Stimulated activated CD4-positive, alpha-beta T cell treated with anti-CD3 and anti-CD28 coated beads, TNF-alpha, amount 100 ng/mL, for 4 hours (primary cell): ENCODE measurements at regions not wholly inside any gene's neighbourhood (a gene's known extent, or its start where the extent isn't known, plus 50 kb on each side); places are given as distances from the start of the nearest gene placed in this dataset.
"Not testable (repeated sequence)": the region's sequence is repeated elsewhere in the genome, so short reads cannot be mapped to it uniquely, and the experiment has no call there.

ENCODE experiments used
- DNase-seq, 3 experiments: peaks; one replicate each; pipeline ENCODE4 v3.0.0-alpha.2; 2020; ENCODE audit warnings: low read depth in 3 of 3

DNA sequence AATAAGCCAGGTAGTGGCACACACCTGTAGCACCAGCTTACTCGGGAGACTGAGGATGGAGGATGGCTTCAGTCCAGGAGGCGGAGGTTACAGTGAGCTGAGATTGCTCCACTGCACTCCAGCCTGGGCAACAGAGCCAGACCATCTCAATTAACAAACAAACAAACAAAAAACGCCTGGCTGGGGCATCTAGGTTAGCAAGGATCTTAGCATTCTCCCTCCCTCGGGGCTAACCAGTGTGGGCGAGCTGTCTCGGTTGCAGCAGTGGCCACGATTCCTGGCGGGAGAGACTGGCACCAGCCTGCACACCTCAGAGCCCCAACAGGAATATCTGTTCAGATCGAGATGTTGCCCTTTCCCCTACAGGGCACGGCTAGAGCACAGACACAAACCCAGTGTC is 91.3 kb upstream of the KCTD7 start:
- no peak for DNase-seq

DNA sequence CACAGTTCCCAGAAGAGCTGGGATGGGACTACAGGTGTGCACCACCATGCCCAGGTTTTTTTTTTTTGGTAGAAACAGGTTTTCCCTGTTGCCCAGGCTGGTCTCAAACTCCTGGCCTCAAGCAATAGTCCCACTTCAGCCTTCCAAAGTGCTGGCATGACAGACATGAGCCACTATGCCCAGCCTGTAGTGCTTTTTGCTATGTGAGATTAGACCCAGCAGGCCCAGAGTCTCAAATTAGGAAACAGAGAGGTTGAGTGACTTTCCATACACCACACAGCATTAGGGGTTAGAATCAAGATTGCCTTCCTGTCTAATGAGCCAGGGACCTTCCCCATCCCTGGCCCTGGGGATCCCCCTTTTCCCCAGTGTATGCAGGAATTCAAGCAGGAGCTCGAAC is 90.8 kb upstream of the KCTD7 start:
- no peak for DNase-seq

DNA sequence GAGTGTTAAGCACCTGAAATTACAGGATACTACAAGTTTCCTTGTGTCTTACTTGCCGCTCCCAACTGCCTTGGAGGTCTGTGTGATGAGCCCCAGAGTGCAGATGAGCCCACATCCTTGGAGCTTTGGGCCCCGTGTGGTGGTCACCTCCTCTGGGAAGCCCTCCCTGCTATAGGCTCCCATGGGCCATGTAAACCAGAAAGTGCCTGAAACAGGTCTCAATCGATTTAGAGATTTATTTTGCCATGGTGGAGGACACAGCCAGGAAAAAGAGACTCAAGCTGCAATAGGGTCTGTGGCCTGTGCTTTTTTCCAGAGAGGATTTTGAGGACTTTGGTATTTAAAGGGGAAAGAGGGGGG is 89.4 kb upstream of the KCTD7 start:
- DNase-seq, result no peak

DNA sequence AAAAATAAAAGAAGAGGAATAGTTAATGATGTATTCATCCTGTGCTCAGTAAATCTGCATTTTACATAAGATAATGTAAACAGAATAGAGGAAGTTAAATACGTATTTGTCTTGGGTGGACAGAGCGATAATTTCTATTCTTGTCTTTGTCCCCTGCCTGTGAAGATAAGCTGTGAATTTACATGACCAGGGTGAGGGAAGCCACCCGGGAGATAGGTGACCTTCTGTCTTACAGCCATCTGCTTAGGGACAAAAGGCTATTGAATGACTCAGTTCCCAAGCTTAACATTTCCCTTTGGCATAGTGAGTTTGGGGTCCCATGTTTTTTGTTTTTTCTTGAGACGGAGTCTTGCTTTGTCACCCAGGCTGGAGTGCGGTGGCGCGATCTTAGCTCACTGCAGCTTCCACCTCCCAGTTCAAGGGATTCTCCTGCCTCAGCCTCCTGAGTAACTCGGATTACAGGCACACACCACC is 88.7 kb upstream of the KCTD7 start:
- DNase-seq, result no peak

DNA sequence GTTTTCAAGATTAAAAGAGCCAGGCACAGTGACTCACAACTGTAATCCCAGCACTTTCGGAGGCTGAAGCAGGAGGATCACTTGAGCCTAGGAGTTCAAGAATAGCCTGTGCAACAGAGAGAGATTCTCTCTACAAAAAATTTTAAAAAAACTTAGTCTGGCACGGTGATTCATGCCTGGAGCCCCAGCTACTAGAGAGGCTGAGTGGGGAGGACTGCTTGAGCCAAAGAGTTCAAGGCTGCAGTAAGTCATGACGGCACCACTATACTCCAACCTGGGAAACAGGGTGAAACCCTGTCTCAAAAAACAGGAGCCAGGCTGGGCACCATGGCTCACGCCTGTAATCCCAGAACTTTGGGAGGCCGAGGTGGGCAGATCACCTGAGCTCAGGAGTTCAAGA is 86.6 kb upstream of the KCTD7 start:
- DNase-seq, result no peak

DNA sequence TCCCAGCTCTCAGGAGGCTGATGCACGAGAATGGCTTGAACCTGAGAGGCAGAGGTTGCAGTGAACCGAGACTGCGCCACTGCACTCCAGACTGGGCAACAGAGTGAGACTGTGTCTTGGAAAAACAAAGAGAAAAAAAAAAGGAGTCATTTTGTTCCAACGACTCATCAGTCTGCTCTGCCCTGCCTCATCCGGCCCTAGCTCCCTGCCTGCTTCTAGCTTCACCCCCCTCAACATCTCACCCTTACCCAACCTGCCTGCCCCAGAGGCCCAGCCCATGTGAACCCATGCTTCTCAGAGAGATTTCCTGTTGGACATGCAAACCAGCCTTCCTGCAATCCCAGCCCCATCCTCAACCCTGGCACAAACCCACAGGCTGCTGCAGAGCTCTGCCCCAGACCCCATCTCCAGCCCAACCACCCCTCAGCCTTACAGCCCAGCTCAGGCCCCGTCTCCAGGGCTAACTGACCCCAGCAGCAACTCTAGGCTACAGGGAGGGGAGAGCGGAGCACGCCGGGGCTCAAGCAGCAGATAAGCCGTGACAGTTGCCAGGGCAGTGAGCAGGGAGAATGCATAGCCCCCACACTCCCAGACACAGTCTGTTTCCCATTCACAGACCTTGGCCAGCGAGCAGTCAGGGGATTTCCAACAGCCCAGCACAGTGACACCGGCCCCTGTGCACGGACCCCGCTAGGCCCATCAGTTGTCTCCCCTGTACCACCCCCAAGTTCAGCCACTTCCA is 86.0 kb upstream of the KCTD7 start:
- no peak for DNase-seq

DNA sequence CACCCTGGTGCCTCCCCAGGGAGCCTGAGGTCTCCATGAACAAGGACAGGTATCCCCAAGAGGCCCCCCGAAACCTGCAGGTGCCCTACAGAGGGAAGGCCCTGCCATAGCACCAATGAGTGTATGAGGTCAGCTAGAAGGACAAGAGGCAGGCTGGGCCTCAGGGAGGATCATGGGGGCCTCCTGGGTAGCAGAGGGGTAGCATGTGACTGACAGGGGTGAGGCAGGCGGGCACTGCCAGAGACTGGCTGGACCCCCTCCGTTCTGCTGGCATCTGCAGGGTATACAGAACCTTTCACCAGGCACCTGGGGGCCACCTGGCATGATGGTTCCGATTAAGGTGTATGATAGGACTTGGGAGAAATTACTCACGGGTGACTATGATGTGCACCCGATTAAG is 79.2 kb upstream of the KCTD7 start:
- DNase-seq, result no peak

DNA sequence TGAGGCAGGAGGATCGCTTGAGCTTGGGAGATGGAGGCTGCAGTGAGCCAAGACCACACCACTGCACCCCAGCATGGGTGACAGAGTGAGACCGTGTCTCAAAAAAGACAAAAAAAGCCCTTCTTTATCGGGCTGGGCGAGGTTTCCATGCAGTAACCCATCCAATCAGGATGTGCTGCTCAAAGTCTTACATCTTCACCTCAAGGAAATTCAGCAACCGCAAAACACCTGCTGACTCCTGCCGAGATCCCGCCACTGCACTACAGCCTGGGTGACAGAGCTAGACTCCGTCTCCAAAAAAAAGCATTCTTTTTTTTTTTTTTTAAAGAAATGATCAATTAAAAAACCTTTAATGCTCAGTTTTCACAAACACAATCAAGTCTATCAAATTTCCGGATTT is 75.7 kb upstream of the KCTD7 start:
- no peak for DNase-seq

DNA sequence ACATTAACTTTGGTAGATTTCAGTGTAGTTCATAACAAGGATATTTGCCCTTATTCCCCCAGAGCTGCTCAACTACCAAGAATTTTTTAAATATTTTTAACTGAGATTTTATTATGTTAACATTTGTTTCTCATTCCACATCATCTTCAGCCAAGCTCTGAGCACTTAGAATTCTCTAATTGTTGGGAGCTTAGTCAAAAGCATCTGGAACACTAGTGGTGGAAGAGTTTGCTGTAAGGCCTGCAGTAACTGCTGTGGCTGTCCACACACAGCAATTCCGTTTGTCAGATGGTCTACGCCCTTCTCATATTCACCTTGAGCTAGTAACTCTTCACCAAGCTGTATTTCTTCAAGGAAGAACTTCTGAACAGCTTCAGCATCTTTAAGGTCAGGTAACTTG is 75.0 kb upstream of the KCTD7 start:
- not testable (repeated sequence) for DNase-seq

DNA sequence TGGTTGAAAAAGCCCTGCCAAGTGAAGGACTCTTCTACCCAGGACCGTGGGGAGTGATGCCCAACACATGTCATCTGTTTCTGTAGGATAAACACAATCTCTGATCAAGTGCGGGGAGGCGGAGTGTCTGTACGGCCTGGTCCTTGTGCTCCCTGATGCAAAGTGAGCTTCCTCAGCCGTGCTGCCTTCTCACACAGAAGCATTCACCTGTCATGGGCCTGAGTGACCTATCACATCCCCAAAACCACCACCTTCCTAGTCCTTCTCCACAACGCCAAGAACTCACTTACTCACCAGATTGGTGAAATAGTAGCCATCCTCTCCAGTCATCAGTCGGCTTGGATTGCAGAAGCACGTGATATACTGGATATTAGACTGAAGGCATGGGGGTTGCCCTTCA is 74.4 kb upstream of the KCTD7 start:
- DNase-seq, result not testable (repeated sequence)

DNA sequence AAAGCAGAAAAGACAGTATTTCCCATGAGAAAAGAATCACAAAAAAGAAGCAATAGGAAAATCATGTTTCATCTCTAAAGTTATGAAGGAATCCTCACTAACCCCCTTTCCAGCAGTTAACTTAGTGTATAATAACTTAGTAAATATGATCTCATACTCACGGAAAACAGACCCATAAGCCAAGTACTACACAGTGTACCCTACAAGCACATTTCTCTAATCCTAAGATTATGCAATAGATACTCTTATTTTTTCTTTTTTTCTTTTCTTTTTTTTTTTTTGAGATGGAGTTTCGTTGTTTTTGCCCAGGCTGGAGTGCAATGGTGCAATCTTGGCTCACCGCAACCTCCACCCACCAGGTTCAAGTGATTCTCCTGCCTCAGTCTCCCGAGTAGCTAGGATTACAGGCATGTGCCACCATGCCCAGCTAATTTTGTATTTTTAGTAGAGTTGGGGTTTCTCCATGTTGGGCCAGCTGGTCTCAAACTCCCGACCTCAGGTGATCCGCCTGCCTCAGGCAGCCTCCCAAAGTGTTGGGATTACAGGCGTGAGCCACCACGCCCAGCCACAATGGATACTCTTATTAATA is 73.7 kb upstream of the KCTD7 start:
- not testable (repeated sequence) for DNase-seq

DNA sequence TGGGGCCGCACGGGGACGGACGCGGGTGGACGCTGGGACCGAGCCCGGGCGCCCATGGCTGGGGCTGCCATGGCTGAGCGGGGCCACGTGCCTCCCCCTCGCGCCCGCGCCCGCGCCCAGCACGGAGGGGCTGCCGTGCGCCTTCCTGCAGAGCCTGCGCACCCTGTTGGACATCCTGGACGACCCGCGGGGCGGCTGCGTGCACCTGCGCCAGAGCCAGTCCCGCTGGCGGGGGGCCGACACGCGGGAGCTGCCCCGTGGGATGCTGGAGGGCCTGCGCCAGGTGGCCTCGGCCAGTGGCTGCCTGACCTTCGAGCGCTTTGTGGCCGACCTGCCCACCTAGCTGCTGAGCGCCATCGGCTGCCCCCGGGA is 72.5 kb upstream of the KCTD7 start:
- DNase-seq, result no peak

DNA sequence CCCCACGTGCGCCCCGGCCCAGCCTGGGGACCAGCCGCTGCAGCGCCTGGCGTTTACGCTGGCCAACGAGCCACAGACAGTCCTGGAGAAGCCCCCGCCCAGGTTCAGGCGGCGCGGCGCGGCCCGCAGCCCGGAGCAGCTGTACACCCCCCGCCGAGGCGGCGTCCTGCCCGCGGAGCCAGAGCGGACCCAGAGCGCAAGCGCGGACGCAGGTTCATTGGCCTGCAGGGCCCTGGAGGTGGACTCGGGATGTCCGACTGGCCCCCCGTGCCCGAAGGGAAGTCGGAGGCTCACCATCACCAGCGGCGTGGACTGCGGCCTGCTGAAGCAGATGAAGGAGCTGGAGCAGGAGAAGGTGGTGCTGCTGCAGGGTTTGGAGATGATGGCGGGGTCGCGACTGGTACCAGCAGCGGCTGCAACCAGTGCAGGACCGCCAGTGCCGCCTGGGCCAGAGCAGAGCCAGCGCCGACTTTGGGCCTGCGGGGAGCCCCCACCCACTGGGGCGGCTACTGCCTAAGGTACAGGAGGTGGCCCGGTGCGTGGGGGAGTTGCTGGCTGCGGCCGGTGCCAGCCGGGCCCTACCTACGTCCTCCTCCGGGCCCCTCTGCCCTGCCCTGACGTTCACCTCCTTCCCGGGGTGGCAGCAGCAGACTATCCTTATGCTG is 72.0 kb upstream of the KCTD7 start:
- no peak for DNase-seq

DNA sequence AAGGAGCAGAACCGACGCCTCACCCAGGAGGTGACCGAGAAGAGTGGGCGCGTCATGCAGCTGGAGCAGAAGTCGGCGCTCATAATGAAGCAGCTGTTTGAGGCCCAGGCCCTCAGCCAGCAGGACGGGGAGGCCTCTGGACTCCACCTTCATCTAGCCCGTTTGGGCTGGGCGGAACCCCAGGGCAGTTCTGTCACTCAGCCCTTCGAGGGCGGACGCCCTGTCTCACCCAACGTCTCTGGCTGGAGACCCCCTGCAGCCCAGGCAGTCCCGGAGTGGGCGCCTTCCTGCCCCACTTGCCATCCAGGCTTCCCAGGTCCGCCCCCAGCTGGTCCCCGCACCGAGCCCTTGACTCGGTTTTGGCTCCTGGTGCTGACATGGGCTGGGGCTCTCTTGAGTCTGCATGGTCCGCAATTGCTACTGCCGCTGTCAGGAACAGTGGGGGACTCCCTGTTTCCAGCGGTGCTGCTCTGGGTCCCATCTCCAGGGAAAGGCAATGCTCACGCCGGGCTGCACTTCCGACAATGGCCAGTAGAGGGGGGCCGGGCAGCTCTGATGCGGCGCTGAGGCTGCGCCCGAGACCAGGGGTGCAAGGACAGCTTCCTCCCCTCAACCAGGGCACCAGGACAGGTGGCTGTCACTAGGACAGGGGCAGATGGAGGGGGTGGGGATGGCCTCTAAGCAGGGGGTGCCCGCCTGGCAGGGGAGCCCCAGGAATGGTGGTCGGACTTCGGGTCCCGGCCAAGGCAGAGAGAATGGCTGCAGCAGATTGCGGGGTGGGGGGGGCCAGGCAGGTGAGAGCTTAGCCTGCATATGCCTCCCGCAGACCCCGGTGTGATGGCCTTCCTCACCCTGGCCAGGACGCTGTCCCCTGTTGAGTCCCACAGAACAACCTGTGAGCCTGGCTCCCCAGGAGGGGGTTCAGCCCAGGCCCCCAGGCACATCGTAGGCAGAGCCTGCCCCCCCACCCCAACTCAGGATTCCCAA is 71.2 kb upstream of the KCTD7 start:
- DNase-seq, result peak; percentile 42 to 59 (median 48)

DNA sequence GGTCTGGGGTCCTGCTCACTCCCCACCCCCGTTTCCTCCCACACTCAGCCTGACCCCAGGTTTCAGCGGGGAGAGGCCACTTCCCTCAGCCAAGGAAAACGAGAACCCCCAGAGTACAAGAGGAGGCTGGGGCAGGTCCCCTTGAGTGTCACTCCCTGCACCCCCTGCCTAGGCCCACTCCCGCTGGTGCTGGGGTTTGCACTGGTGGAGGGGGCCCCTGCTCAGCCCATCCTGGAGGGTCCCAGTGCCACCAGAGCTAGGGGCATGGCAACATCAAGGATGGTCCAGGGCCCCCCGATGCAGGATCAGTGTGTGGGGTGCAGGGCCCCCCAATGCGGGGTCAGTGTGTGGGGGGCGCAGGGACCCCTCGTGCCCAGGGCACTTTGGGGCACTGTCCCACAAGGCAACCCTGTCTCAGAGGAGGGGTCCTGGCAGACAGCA is 70.5 kb upstream of the KCTD7 start:
- DNase-seq, result no peak

DNA sequence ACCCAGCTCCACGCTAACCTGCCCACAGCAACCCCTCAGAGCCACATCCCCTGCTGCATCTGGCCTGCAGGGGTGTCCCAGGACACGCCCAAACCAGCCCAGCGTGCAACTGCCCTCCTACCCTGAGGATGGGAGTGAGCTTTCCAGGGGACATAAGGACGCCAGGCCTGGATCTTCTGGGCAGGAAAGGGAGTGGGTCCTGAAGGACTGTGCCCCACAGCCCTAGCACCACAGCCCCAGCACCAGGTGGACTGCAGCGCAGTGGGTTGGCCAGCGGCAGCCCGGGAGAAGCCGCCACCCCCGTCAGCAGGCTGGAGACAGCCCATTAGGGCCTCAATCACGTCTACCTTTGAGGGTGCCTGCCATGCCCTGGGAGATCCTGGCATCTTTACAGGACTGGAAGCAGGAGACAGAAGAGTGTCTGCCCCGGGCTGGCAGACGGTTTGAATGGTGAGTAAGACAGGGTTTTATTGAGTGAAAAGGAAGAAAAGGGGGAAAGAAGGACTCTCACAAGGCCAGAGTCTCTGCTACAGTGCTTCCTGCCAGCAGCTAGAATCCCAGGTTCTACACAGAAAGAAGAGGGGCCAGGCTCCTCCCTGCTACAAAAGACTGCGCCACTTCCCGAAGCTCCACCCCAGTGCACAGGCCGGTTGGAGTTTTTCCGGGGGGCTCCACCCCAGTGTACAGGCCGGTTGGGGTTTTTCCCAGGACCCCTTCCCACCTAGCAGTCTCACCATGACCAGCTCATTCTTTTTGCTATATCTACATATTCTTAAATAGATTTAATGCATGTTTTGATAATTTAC is 69.8 kb upstream of the KCTD7 start:
- DNase-seq, result no peak

DNA sequence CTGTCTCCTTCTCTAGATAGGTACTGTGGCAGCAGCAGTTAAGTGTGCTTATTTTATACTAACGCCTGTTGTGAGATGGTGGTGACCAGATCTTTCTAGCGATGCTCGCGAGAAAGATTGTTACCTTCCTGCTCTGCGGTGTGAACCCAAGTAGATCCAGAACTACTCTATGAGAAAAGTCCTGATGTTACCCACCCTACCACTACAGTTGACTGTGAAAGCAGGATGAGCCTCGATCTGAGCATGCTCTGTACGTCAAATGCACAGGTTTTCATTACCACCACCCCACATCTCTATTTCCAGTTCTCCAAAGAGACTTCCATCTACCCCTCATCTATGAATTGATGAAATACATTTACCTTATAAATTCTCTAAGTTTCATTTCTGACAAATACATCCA is 64.6 kb upstream of the KCTD7 start:
- DNase-seq, result no peak

DNA sequence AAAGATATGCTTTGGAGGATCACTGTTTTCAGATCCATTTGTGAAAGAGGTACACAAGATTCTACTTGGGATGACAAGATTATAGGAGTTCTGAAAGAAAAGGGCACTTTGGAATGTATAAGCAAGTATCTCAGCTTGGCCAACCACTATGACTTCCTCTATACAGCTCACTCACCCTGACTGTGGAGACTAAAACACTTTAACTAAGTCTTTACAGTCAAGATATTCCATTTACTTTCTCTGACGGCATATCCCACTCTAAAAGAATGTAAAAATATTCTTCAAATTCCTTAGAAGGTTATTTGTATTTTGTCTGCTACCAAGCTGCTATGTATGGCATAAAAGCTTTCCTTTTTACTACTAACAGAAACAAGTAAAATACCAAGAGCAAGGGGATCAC is 58.5 kb upstream of the KCTD7 start:
- not testable (repeated sequence) for DNase-seq

DNA sequence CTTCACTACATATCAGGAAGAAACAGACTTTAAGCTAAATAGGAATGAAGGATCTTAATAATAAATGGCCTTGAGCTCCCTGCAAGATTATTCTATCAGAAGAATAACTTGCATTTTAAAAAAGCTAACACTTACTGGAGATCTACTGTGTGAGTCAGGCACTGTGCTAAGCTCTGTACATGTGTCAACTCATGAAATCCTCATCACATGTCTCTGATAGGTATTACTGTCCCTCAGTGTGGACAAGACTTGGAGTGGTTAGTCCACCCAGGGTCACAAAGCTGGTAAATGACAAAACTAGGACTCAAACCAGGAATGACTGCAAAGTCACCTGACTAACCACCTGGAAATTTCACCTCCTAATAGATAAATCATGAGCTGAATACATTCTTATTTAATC is 57.1 kb upstream of the KCTD7 start:
- no peak for DNase-seq

DNA sequence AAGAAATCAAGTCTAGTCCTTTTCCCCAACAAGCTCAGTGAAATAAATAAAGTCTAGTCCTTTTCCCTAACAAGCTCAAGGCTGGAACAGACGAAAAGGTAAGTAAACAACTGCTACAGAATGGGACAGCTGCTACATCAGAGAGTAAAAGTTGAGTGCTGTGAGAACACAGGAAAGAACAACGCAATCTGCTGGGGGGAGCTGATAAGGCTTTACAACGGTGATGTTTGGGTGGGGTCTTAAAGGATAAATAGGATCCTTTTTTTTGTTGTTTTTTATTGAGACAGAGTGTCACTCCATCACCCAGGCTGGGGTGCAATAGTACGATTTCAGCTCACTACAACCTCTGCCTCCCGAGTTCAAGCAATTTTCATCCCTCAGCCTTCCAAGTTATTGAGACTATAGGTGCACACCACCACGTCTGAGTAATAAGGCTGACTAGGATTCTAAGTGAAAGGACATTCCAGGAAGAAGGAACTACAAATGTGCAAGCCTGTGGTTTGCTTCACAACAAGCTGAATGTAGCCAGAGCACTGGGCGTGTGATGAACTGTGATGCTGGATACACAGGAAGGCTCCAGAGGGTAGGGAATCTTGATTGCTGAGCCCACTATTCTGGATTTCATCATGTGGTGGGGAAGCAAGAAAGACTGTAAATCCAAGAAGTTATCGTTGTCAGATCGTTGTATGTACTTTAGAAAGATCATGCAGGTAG is 54.7 kb upstream of the KCTD7 start:
- DNase-seq, result not testable (repeated sequence)
